ENCODE measurements at regions not wholly inside any gene's neighbourhood (a gene's known extent, or its start where the extent isn't known, plus 50 kb on each side); places are given as distances from the start of the nearest gene placed in this dataset.
A peak's percentile ranks its signal among the peaks of the same experiment; 100 is the strongest.

DNA sequence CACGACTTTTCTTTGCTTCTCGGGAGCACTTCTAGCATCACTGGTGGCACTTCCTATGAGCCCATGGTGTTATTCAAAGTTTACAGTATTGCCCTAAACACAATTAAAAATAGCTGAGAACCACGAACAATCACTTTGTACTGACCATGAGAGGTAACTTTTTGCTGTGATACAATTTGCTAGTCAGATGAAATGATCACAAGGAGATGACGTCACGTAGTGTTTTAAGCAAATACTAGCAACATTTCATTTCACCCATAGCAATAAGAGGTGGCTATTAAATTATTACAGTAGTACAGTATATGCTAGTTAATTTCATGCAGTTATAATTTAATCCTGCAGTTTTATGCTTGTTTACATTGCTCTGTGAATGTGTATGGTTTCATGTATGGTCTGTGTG lies 108.9 kb upstream of the DOK6 start:
- no peak for DNase-seq (ENCODE audit: low read depth)
- TF ChIP-seq, protein P1, sequence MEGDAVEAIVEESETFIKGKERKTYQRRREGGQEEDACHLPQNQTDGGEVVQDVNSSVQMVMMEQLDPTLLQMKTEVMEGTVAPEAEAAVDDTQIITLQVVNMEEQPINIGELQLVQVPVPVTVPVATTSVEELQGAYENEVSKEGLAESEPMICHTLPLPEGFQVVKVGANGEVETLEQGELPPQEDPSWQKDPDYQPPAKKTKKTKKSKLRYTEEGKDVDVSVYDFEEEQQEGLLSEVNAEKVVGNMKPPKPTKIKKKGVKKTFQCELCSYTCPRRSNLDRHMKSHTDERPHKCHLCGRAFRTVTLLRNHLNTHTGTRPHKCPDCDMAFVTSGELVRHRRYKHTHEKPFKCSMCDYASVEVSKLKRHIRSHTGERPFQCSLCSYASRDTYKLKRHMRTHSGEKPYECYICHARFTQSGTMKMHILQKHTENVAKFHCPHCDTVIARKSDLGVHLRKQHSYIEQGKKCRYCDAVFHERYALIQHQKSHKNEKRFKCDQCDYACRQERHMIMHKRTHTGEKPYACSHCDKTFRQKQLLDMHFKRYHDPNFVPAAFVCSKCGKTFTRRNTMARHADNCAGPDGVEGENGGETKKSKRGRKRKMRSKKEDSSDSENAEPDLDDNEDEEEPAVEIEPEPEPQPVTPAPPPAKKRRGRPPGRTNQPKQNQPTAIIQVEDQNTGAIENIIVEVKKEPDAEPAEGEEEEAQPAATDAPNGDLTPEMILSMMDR (IDR thresholded peaks at IDR 0.05; ENCODE audit: control insufficient read depth, extremely low read depth, insufficient read depth) = no peak
- H3K4me3 ChIP-seq (ENCODE audit: low read depth, low read length) = no peak overlapping the region

GRCh38 chr18:69300185-69300584 lies 100.5 kb upstream of the DOK6 start:
- TF ChIP-seq, protein P1 (IDR thresholded peaks at IDR 0.05; ENCODE audit: control insufficient read depth, extremely low read depth, insufficient read depth) = no peak
- DNase-seq (ENCODE audit: low read depth) = no peak
- no peak overlapping the region for H3K4me3 ChIP-seq (ENCODE audit: low read depth, low read length)

GRCh38 chr18:69308619-69309018 lies 92.1 kb upstream of the DOK6 start:
- no peak overlapping the region for H3K4me3 ChIP-seq (ENCODE audit: low read depth, low read length)
- DNase-seq (ENCODE audit: low read depth) = no peak
- TF ChIP-seq, protein P1 (IDR thresholded peaks at IDR 0.05; ENCODE audit: control insufficient read depth, extremely low read depth, insufficient read depth) = no peak

- H3K4me3 ChIP-seq (ENCODE audit: low read depth, low read length) = no peak overlapping the region
- TF ChIP-seq, protein P1 (IDR thresholded peaks at IDR 0.05; ENCODE audit: control insufficient read depth, extremely low read depth, insufficient read depth) = no peak
- peak; percentile 0 for DNase-seq (ENCODE audit: low read depth)
These were observed 74.6 kb upstream of the DOK6 start for GRCh38 chr18:69326094-69326493.

DNA sequence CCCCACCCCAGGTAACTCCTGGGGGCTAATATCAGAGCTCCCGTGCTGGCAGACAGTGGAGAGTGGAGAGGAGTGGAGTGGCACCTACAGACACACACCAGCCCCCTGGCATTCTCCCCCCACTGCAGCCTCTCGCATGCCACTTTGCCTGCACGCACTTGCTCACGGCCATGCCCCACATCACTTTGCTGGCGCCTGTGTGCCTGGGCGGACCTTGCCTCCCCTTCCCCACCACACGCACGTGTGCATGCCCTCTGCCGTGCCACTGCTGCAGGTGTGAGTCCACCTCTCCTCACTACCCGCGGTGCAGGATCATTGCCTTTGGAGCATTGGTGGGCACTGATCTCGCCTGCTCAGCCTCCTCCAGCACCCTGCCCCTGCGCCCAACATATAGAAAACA lies 72.6 kb upstream of the DOK6 start:
- no peak overlapping the region for H3K4me3 ChIP-seq (ENCODE audit: low read depth, low read length)
- TF ChIP-seq, protein P1 (IDR thresholded peaks at IDR 0.05; ENCODE audit: control insufficient read depth, extremely low read depth, insufficient read depth) = no peak
- no peak for DNase-seq (ENCODE audit: low read depth)

- H3K4me3 ChIP-seq (ENCODE audit: low read depth, low read length) = no peak overlapping the region
- no peak for DNase-seq (ENCODE audit: low read depth)
- TF ChIP-seq, protein P1 (IDR thresholded peaks at IDR 0.05; ENCODE audit: control insufficient read depth, extremely low read depth, insufficient read depth) = no peak
These were observed 70.2 kb upstream of the DOK6 start for GRCh38 chr18:69330385-69331005.
